ENCODE measurements at regions not wholly inside any gene's neighbourhood (a gene's known extent, or its start where the extent isn't known, plus 50 kb on each side); places are given as distances from the start of the nearest gene placed in this dataset.

- DNase-seq (ENCODE audit: low read depth), result no peak
Measured at GRCh38 chr11:134761926-134762247, 349.8 kb upstream of the B3GAT1 start.

- no peak for DNase-seq (ENCODE audit: low read depth)
Measured at GRCh38 chr11:134761386-134761785, 349.3 kb upstream of the B3GAT1 start.

GRCh38 chr11:134760957-134761356 is 348.9 kb upstream of the B3GAT1 start:
- DNase-seq (ENCODE audit: low read depth), result no peak

- DNase-seq (ENCODE audit: low read depth), result no peak
Measured at GRCh38 chr11:134760299-134760698, 348.3 kb upstream of the B3GAT1 start.

GRCh38 chr11:134759855-134760254 is 347.8 kb upstream of the B3GAT1 start:
- DNase-seq (ENCODE audit: low read depth), result no peak

GRCh38 chr11:134759274-134759673 is 347.2 kb upstream of the B3GAT1 start:
- DNase-seq (ENCODE audit: low read depth), result no peak

GRCh38 chr11:134758342-134758931 is 346.4 kb upstream of the B3GAT1 start:
- no peak for DNase-seq (ENCODE audit: low read depth)

- DNase-seq (ENCODE audit: low read depth), result no peak
Measured at GRCh38 chr11:134757633-134758032, 345.6 kb upstream of the B3GAT1 start.

- DNase-seq (ENCODE audit: low read depth), result no peak
Measured at GRCh38 chr11:134756811-134757540, 344.9 kb upstream of the B3GAT1 start.

- no peak for DNase-seq (ENCODE audit: low read depth)
Measured at GRCh38 chr11:134755535-134755934, 343.5 kb upstream of the B3GAT1 start.

GRCh38 chr11:134754521-134755198 is 342.6 kb upstream of the B3GAT1 start:
- DNase-seq (ENCODE audit: low read depth), result no peak

- no peak for DNase-seq (ENCODE audit: low read depth)
Measured at GRCh38 chr11:134753771-134754520, 341.9 kb upstream of the B3GAT1 start.

GRCh38 chr11:134752964-134753770 is 341.1 kb upstream of the B3GAT1 start:
- no peak for DNase-seq (ENCODE audit: low read depth)

- no peak for DNase-seq (ENCODE audit: low read depth)
Measured at GRCh38 chr11:134752526-134752925, 340.5 kb upstream of the B3GAT1 start.

- no peak for DNase-seq (ENCODE audit: low read depth)
Measured at GRCh38 chr11:134751766-134752165, 339.7 kb upstream of the B3GAT1 start.

GRCh38 chr11:134751031-134751585 is 339.1 kb upstream of the B3GAT1 start:
- no peak for DNase-seq (ENCODE audit: low read depth)

GRCh38 chr11:134750619-134751018 is 338.6 kb upstream of the B3GAT1 start:
- no peak for DNase-seq (ENCODE audit: low read depth)

- no peak for DNase-seq (ENCODE audit: low read depth)
Measured at GRCh38 chr11:134749040-134749839, 337.2 kb upstream of the B3GAT1 start.

GRCh38 chr11:134746609-134747008 is 334.6 kb upstream of the B3GAT1 start:
- no peak for DNase-seq (ENCODE audit: low read depth)

GRCh38 chr11:134745456-134745855 is 333.4 kb upstream of the B3GAT1 start:
- DNase-seq (ENCODE audit: low read depth), result no peak

GRCh38 chr11:134743820-134744195 is 331.8 kb upstream of the B3GAT1 start:
- DNase-seq (ENCODE audit: low read depth), result no peak

Measured in stimulated activated CD4-positive, alpha-beta T cell treated with anti-CD3 and anti-CD28 coated beads, Interleukin-2, amount 100 ng/mL, for 4 hours (primary cell).